ENCODE measurements at regions not wholly inside any gene's neighbourhood (a gene's known extent, or its start where the extent isn't known, plus 50 kb on each side); places are given as distances from the start of the nearest gene placed in this dataset.

DNA sequence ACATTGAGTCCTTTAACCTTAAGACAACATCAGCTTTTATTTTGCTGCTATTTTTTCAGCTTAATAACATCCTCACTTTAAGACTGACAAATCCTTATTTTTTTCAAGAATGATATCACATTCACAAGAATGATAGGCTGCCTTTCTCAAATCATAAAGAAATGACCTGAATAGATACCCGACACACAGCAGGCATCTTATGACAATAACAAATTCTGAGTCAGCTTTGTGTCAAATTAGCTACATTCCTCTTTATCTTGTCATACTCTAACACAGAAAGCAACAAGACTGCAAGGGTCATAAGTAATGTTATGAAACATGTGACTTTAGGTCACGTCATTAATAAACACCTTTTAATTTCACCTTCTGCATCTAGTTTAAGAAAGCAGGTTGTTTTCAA, 2387.6 kb downstream of the PCDH7 start:
- no peak overlapping the region for H4K91ac ChIP-seq (ENCODE audit: insufficient read length, low read depth, low read length)
- no peak overlapping the region for H4K5ac ChIP-seq (ENCODE audit: insufficient read length, low read depth, low read length)
- Mint-ChIP-seq H3K9me3 (peaks cover 0 to 3% of the 10 kb centered on the region in 2 experiments; a peak in 3 of 5 replicates), H3K27ac (no peak overlapping the region), H3K36me3 (ENCODE audit: insufficient read depth in 1 of 3, low read depth in 3 of 3) (no peaks in the 10 kb centered on the region), H3K4me3 (no peak overlapping the region), H3K27me3 (ENCODE audit: low read depth) (no peaks in the 10 kb centered on the region), H3K4me1 (peaks cover 0 to 4% of the 10 kb centered on the region in 2 experiments; a peak in 1 of 4 replicates)
- no peaks in the 10 kb centered on the region for H3K9me3 ChIP-seq (ENCODE audit: control insufficient read depth, low read depth, low read length)
- H2BK12ac ChIP-seq (ENCODE audit: insufficient read length, low read depth, low read length): no peak overlapping the region
- H3K27me3 ChIP-seq (ENCODE audit: insufficient read depth, low read length): no peaks in the 10 kb centered on the region
- WGBS (ENCODE audit: extremely low coverage, insufficient read length, low lambda C conversion rate): no CpG with 5 or more reads among the region's 2 CpGs
- no peak overlapping the region for H3K14ac ChIP-seq (ENCODE audit: insufficient read depth, low read length)
- no peak overlapping the region for H2BK15ac ChIP-seq (ENCODE audit: low read depth, low read length)
- no peak overlapping the region for H3K4me2 ChIP-seq (ENCODE audit: insufficient read depth, insufficient read length, low read length)
- H4K8ac ChIP-seq (replicated peaks; ENCODE audit: insufficient read length, low read depth, low read length): no peak overlapping the region
- H2BK120ac ChIP-seq (ENCODE audit: low read depth, low read length, poor library complexity, severe bottlenecking): no peak overlapping the region
- no peaks in the 10 kb centered on the region; the same call in 1 of the 2 replicates for H3K4me1 ChIP-seq (ENCODE audit: insufficient read depth, low read length)
- no peaks in the 10 kb centered on the region for H3K79me1 ChIP-seq (ENCODE audit: insufficient read depth, low read depth, low read length, poor library complexity, severe bottlenecking)
- no peak for TF ChIP-seq CTCF (conservative IDR thresholded peaks at IDR 0.05)
- H2AFZ ChIP-seq (ENCODE audit: low read length): no peak overlapping the region
- H2BK5ac ChIP-seq (ENCODE audit: insufficient read length, low read length): no peak overlapping the region
- H4K20me1 ChIP-seq (ENCODE audit: control insufficient read depth, insufficient read depth, insufficient read length): no peaks in the 10 kb centered on the region
- H3K18ac ChIP-seq (ENCODE audit: insufficient read length, low read depth, low read length): no peak overlapping the region
- H3K9ac ChIP-seq (ENCODE audit: extremely low read depth, insufficient read length, low read length): no peak overlapping the region
- no peak for DNase-seq
- H3K27ac ChIP-seq (ENCODE audit: insufficient read length, low read depth, low read length): no peak overlapping the region
- no peak overlapping the region for H2BK20ac ChIP-seq (ENCODE audit: low read depth, low read length, poor library complexity, severe bottlenecking)
- no peaks in the 10 kb centered on the region for H3K79me2 ChIP-seq (ENCODE audit: insufficient read depth, low read length)
- H3K23ac ChIP-seq (ENCODE audit: insufficient read length, low read depth, low read length): no peak overlapping the region
- H2AK5ac ChIP-seq (ENCODE audit: insufficient read length, low read length): no peak overlapping the region
- no peak overlapping the region for H3K4ac ChIP-seq (ENCODE audit: low read depth, low read length)
- H3T11ph ChIP-seq (ENCODE audit: low read length): no peak overlapping the region
- no peaks in the 10 kb centered on the region for H3K23me2 ChIP-seq (ENCODE audit: insufficient read length, low read depth, low read length, poor library complexity, severe bottlenecking)
- H3K56ac ChIP-seq (ENCODE audit: insufficient read length, low read depth, low read length): no peak overlapping the region

Measured in H9 (cell line).